Inflammatory macrophage (primary cell): ENCODE measurements at regions not wholly inside any gene's neighbourhood (a gene's known extent, or its start where the extent isn't known, plus 50 kb on each side); places are given as distances from the start of the nearest gene placed in this dataset.
"Not testable (repeated sequence)": the region's sequence is repeated elsewhere in the genome, so short reads cannot be mapped to it uniquely, and the experiment has no call there.

Experiments
- DNase-seq, 2 donors: peaks; one replicate each; pipeline ENCODE4 v3.0.0-alpha.2; 2020 to 2022

- DNase-seq = not testable (repeated sequence)
Measured at GRCh38 chr7:106340247-106340596, 55.4 kb upstream of the NAMPT start.

- DNase-seq = no peak
Measured at GRCh38 chr7:106339513-106340246, 54.9 kb upstream of the NAMPT start.

GRCh38 chr7:106337754-106338153 is 53.0 kb upstream of the NAMPT start:
- DNase-seq = no peak

- DNase-seq = no peak
Measured at GRCh38 chr7:106335814-106336213, 51.0 kb upstream of the NAMPT start.
